PC-9 (cell line): ENCODE measurements at regions not wholly inside any gene's neighbourhood (a gene's known extent, or its start where the extent isn't known, plus 50 kb on each side); places are given as distances from the start of the nearest gene placed in this dataset.
A peak's percentile ranks its signal among the peaks of the same experiment; 100 is the strongest.
"Not testable (repeated sequence)": the region's sequence is repeated elsewhere in the genome, so short reads cannot be mapped to it uniquely, and the experiment has no call there.

ENCODE experiments used
- BruUV-seq: library from RNA; stranded (reverse); fragments of 400-500 nt; replicated peaks from 2 replicates; lab custom pipeline; 2021; lab: Mats Ljungman, UMichigan
- CTCF ChIA-PET: fragments of 300-600 bp; sonication (Branson Sonifier 250); formaldehyde crosslinking; loops from one replicate; lab custom pipeline; 2022; ENCODE audit warnings: antibody characterized with exemption; lab: Charles Lee
- POLR2A ChIA-PET: fragments of 300-600 bp; sonication (Branson Sonifier 250); formaldehyde crosslinking; loops from one replicate; lab custom pipeline; 2022; ENCODE audit warnings: antibody characterized with exemption; ENCODE audit not compliant: unreplicated experiment; lab: Charles Lee
- DNase-seq, 2 experiments: peaks; one replicate each; pipeline versions ENCODE4 v3.0.0 to v3.0.0-alpha.2; 2015 to 2022; ENCODE audit warnings: mixed read lengths in 1 of 2
- H2AFZ ChIP-seq: fragments of 200-600 bp; sonication (generic); 2 replicates; pipeline ENCODE4 v1.8.1; 2017; ENCODE audit warnings: antibody characterized with exemption
- H3F3A ChIP-seq: fragments of 200-600 bp; sonication (generic); 2 replicates; pipeline ENCODE4 v1.8.1; 2017; ENCODE audit warnings: antibody characterized with exemption, mild to moderate bottlenecking, low read depth; ENCODE audit not compliant: insufficient read depth
- H3K27ac ChIP-seq: fragments of 200-600 bp; sonication (generic); 2 replicates; pipeline ENCODE4 v1.6.1; 2016; ENCODE audit warnings: mixed run types
- H3K27me3 ChIP-seq: fragments of 200-600 bp; sonication (generic); 2 replicates; pipeline ENCODE4 v1.6.1; 2016; ENCODE audit warnings: low read depth, mixed run types; ENCODE audit not compliant: insufficient read depth
- H3K36me3 ChIP-seq: fragments of 200-600 bp; sonication (generic); 2 replicates; pipeline ENCODE4 v1.6.1; 2016; ENCODE audit warnings: low read depth, mixed run types
- H3K4me1 ChIP-seq: fragments of 200-600 bp; sonication (generic); replicated peaks from 2 replicates; pipeline ENCODE4 v1.6.1; 2016; ENCODE audit warnings: mixed run types; ENCODE audit not compliant: insufficient read depth
- H3K4me2 ChIP-seq: fragments of 200-600 bp; sonication (generic); 2 replicates; pipeline ENCODE4 v1.6.1; 2017; ENCODE audit warnings: mixed run types
- H3K4me3 ChIP-seq: fragments of 200-600 bp; sonication (generic); 2 replicates; pipeline ENCODE4 v1.6.1; 2016; ENCODE audit warnings: mixed run types
- H3K79me2 ChIP-seq: fragments of 200-600 bp; sonication (generic); 2 replicates; pipeline ENCODE4 v1.6.1; 2017; ENCODE audit warnings: low read depth, mixed run types
- H3K9me2 ChIP-seq: fragments of 200-600 bp; sonication (generic); 2 replicates; pipeline ENCODE4 v1.8.1; 2017; ENCODE audit warnings: mild to moderate bottlenecking; ENCODE audit not compliant: insufficient read depth
- H3K9me3 ChIP-seq: fragments of 200-600 bp; sonication (generic); 2 replicates; pipeline ENCODE4 v1.8.1; 2016; ENCODE audit warnings: low read depth; ENCODE audit not compliant: insufficient read depth
- H4K20me1 ChIP-seq: fragments of 200-600 bp; sonication (generic); 2 replicates; pipeline ENCODE4 v1.8.1; 2017; ENCODE audit not compliant: insufficient read depth
- CTCF ChIP-seq: fragments of 200-600 bp; sonication (generic); conservative IDR thresholded peaks from 2 replicates; pipeline ENCODE4 v1.6.1; 2017; ENCODE audit warnings: mixed run types, antibody characterized with exemption, mild to moderate bottlenecking, moderate library complexity
- EZH2 ChIP-seq: fragments of 200-600 bp; sonication (generic); IDR thresholded peaks from 2 replicates; pipeline ENCODE4 v1.8.0; 2017; ENCODE audit warnings: antibody characterized with exemption, low read depth
- intact Hi-C: fragments of 100-400 bp; cut with micrococcal nuclease; formaldehyde crosslinking; loops from one replicate; pipeline ENCODE4 v1.10.0; 2022; ENCODE audit not compliant: unreplicated experiment

GRCh38 chr3:18086760-18087159 is 338.4 kb downstream of the SATB1 start:
- BruUV-seq = no TSS peak
- POLR2A ChIA-PET = no interaction called here

DNA sequence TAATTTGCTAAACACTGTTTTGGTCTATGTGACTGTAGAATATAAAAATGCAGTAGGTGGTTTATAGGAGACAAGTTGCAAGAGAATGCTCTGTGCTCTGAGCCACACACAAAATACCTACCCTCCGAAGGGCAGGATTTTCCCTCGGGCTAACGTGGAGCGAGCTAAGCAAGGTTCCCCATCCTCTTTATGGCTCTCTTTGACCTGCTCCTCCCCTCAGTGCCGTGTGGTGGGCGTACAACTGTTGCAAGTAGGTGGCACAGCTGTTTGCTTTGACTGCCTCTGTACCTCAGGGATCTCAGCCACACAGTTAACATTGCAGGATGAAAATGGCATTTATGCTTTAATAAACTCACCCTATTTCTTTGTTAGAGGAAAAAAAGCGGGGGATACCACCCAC is 339.1 kb downstream of the SATB1 start:
- no peak overlapping the region for H3K4me3 ChIP-seq
- H4K20me1 ChIP-seq = no peaks in the 10 kb centered on the region
- H3K27ac ChIP-seq = no peak overlapping the region
- H2AFZ ChIP-seq = no peak overlapping the region
- intact Hi-C loops = no loop called here
- no peak for DNase-seq
- BruUV-seq = no TSS peak
- no peaks in the 10 kb centered on the region for H3K27me3 ChIP-seq
- POLR2A ChIA-PET = no interaction called here
- peaks cover 6% of the 10 kb centered on the region; the same call in 1 of the 2 replicates for H3K9me3 ChIP-seq
- no peaks in the 10 kb centered on the region for H3F3A ChIP-seq
- no peaks in the 10 kb centered on the region for H3K36me3 ChIP-seq
- H3K9me2 ChIP-seq = no peaks in the 10 kb centered on the region
- H3K79me2 ChIP-seq = no peaks in the 10 kb centered on the region
- no peaks in the 10 kb centered on the region for H3K4me1 ChIP-seq
- H3K4me2 ChIP-seq = no peak overlapping the region
- CTCF ChIA-PET = no interaction called here
- TF ChIP-seq CTCF = no peak
- TF ChIP-seq EZH2 = no peak

More at GRCh38 chr3:18086760-18087159, 338.4 kb downstream of the SATB1 start:
- H3K4me1 ChIP-seq = no peaks in the 10 kb centered on the region
- no peak overlapping the region for H3K27ac ChIP-seq
- CTCF ChIA-PET = no interaction called here
- no peaks in the 10 kb centered on the region for H3F3A ChIP-seq
- no peaks in the 10 kb centered on the region for H3K36me3 ChIP-seq
- no peak overlapping the region for H3K4me2 ChIP-seq
- H4K20me1 ChIP-seq = no peaks in the 10 kb centered on the region
- H3K9me2 ChIP-seq = no peaks in the 10 kb centered on the region
- no peak overlapping the region for H2AFZ ChIP-seq
- H3K79me2 ChIP-seq = no peaks in the 10 kb centered on the region
- no peak overlapping the region for H3K4me3 ChIP-seq
- H3K9me3 ChIP-seq = peaks cover 6% of the 10 kb centered on the region; the same call in 1 of the 2 replicates
- H3K27me3 ChIP-seq = no peaks in the 10 kb centered on the region
- no peak for DNase-seq
- intact Hi-C loops = no loop called here
- TF ChIP-seq CTCF (no peak), EZH2 (no peak)

- Histone ChIP-seq H3K9me2 (no peaks in the 10 kb centered on the region), H3K79me2 (no peaks in the 10 kb centered on the region), H3K4me2 (no peak overlapping the region), H3K4me3 (no peak overlapping the region), H3F3A (no peaks in the 10 kb centered on the region), H3K27me3 (no peaks in the 10 kb centered on the region), H4K20me1 (no peaks in the 10 kb centered on the region), H3K36me3 (no peaks in the 10 kb centered on the region), H3K9me3 (peaks cover 6% of the 10 kb centered on the region; the same call in 1 of the 2 replicates), H3K27ac (no peak overlapping the region), H3K4me1 (peaks cover 2% of the 10 kb centered on the region; the same call in 1 of the 2 replicates), H2AFZ (0 out of 2 replicates have a peak overlapping the region, but pooled peaks have one; percentile 18)
- intact Hi-C loops = no loop called here
- TF ChIP-seq CTCF (no peak), EZH2 (no peak)
- ChIA-PET CTCF (no interaction called here), POLR2A (interaction anchor here (0.6 kb wide), 1 partner anchor 196 kb away, joined by 7 read pairs; no protein-coding TSS in a partner anchor)
- BruUV-seq = no TSS peak
- no peak for DNase-seq
These were observed 339.7 kb downstream of the SATB1 start for GRCh38 chr3:18085429-18085828.

DNA sequence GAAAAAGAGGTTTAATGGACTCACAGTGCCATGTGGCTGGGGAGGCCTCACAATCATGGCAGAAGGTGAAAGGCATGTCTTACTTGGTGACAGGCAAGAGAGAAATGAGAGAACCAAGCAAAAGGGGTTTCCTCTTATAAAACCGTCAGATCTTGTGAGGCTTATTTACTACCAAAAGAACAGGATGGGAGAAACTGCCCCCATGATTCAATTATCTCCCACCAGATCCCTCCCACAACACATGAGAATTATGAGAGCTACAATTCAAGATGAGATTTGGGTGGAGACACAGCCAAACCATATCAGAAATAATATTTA is 340.8 kb upstream of the TBC1D5 start:
- intact Hi-C loops, H3K27me3 ChIP-seq, H3K79me2 ChIP-seq, H3K4me3 ChIP-seq, BruUV-seq, H3K4me2 ChIP-seq, CTCF ChIA-PET, H4K20me1 ChIP-seq, H3K9me3 ChIP-seq, H3K27ac ChIP-seq, H2AFZ ChIP-seq, H3K36me3 ChIP-seq, H3K9me2 ChIP-seq, DNase-seq, H3F3A ChIP-seq: not testable (repeated sequence)
- POLR2A ChIA-PET = interaction anchor here (0.6 kb wide), 1 partner anchor 84 kb away, joined by 3 read pairs; no protein-coding TSS in a partner anchor
- H3K4me1 ChIP-seq = peaks cover 12% of the 10 kb centered on the region; the same call in 1 of the 2 replicates
